HEK293 (cell line): ENCODE measurements at regions not wholly inside any gene's neighbourhood (a gene's known extent, or its start where the extent isn't known, plus 50 kb on each side); places are given as distances from the start of the nearest gene placed in this dataset.

ENCODE experiments used
- CTCF ChIA-PET: fragments of 350-600 bp; formaldehyde crosslinking; extraction: SDS; loops from one replicate; lab custom pipeline; 2021; ENCODE audit warnings: antibody characterized with exemption; lab: Yijun Ruan, JAX
- POLR2A ChIA-PET: fragments of 300-600 bp; formaldehyde crosslinking; extraction: SDS; loops from one replicate; lab custom pipeline; 2020; ENCODE audit warnings: antibody characterized with exemption, inconsistent platforms; lab: Yijun Ruan, JAX
- H3K27ac ChIP-seq: fragments of 200-500 bp; sonication (Bioruptor generic); 2 replicates; pipeline ENCODE4 v1.5.1; 2014; ENCODE audit warnings: low read depth, low read length, control low read depth, inconsistent platforms; ENCODE audit errors: extremely low read depth
- H3K36me3 ChIP-seq, 2 experiments: fragments of 200-500 bp in 1 of 2; sonication (Bioruptor generic) in 1 of 2; 1 replicate in 1 of 2; 2 replicates in 1 of 2; pipeline ENCODE4 v1.5.1; 2014 to 2017; ENCODE audit warnings: inconsistent platforms in 2 of 2, low read length in 2 of 2; ENCODE audit not compliant: control insufficient read depth in 2 of 2, insufficient read depth in 1 of 2
- H3K4me1 ChIP-seq: fragments of 200-500 bp; sonication (Bioruptor generic); 2 replicates; pipeline ENCODE4 v1.5.1; 2014; ENCODE audit warnings: mild to moderate bottlenecking, low read length, inconsistent platforms; ENCODE audit not compliant: control insufficient read depth, insufficient read depth
- H3K4me3 ChIP-seq: 2 replicates; pipeline ENCODE4 v1.5.1; 2011; ENCODE audit warnings: low read depth, mild to moderate bottlenecking, control low read depth, low read length, moderate library complexity
- H3K9me3 ChIP-seq: fragments of 200-500 bp; sonication (Bioruptor generic); 2 replicates; pipeline ENCODE4 v1.5.1; 2014; ENCODE audit warnings: low read depth, low read length, inconsistent platforms; ENCODE audit not compliant: control insufficient read depth, insufficient read depth
- GFI1B ChIP-seq: fragments of 450-650 bp; formaldehyde crosslinking; IDR thresholded peaks from 2 replicates; pipeline ENCODE4 v1.5.1; 2016; ENCODE audit warnings: missing biosample characterization, missing genetic modification characterization
- GLIS2 ChIP-seq: fragments of 450-650 bp; formaldehyde crosslinking; IDR thresholded peaks from 2 replicates; pipeline ENCODE4 v1.5.1; 2016; ENCODE audit warnings: missing biosample characterization, missing genetic modification characterization
- KLF7 ChIP-seq: fragments of 450-650 bp; formaldehyde crosslinking; IDR thresholded peaks from 2 replicates; pipeline ENCODE4 v1.5.1; 2016; ENCODE audit warnings: missing biosample characterization, missing genetic modification characterization, borderline replicate concordance
- PBX3 ChIP-seq: sonication (generic); formaldehyde crosslinking; IDR thresholded peaks from 2 replicates; pipeline ENCODE4 v1.8.1; 2022; ENCODE audit warnings: mild to moderate bottlenecking, moderate library complexity, missing genetic modification reagents
- SP3 ChIP-seq: fragments of 450-650 bp; formaldehyde crosslinking; IDR thresholded peaks from 2 replicates; pipeline ENCODE4 v1.5.1; 2016; ENCODE audit warnings: missing biosample characterization, missing genetic modification characterization
- ZBTB49 ChIP-seq: fragments of 450-650 bp; formaldehyde crosslinking; IDR thresholded peaks from 2 replicates; pipeline ENCODE4 v1.5.1; 2016; ENCODE audit warnings: missing biosample characterization, missing genetic modification characterization, low read depth
- ZIC2 ChIP-seq: fragments of 450-650 bp; formaldehyde crosslinking; IDR thresholded peaks from 2 replicates; pipeline ENCODE4 v1.5.1; 2016; ENCODE audit warnings: missing biosample characterization, missing genetic modification characterization
- ZNF155 ChIP-seq: fragments of 450-650 bp; formaldehyde crosslinking; IDR thresholded peaks from 2 replicates; pipeline ENCODE4 v1.5.1; 2016; ENCODE audit warnings: missing biosample characterization, missing genetic modification characterization
- ZNF157 ChIP-seq: fragments of 450-650 bp; formaldehyde crosslinking; IDR thresholded peaks from 2 replicates; pipeline ENCODE4 v1.5.1; 2016; ENCODE audit warnings: missing biosample characterization, missing genetic modification characterization
- ZNF24 ChIP-seq: fragments of 450-650 bp; formaldehyde crosslinking; IDR thresholded peaks from 2 replicates; pipeline ENCODE4 v1.5.1; 2016; ENCODE audit warnings: missing biosample characterization, missing genetic modification characterization
- ZNF292 ChIP-seq: fragments of 450-650 bp; formaldehyde crosslinking; IDR thresholded peaks from 2 replicates; pipeline ENCODE4 v1.5.1; 2016; ENCODE audit warnings: low read depth, missing biosample characterization, missing genetic modification characterization, borderline replicate concordance
- ZNF311 ChIP-seq: fragments of 450-650 bp; formaldehyde crosslinking; IDR thresholded peaks from 2 replicates; pipeline ENCODE4 v1.5.1; 2017; ENCODE audit warnings: missing biosample characterization, missing genetic modification characterization, borderline replicate concordance
- ZNF350 ChIP-seq: fragments of 450-650 bp; formaldehyde crosslinking; IDR thresholded peaks from 2 replicates; pipeline ENCODE4 v1.5.0; 2017; ENCODE audit warnings: missing biosample characterization, mild to moderate bottlenecking, missing genetic modification characterization
- ZNF433 ChIP-seq: fragments of 450-650 bp; formaldehyde crosslinking; IDR thresholded peaks from 2 replicates; pipeline ENCODE4 v1.5.1; 2016; ENCODE audit warnings: missing biosample characterization, missing genetic modification characterization, low read depth
- ZNF473 ChIP-seq: fragments of 450-650 bp; formaldehyde crosslinking; IDR thresholded peaks from 2 replicates; pipeline ENCODE4 v1.5.1; 2017; ENCODE audit warnings: missing biosample characterization, missing genetic modification characterization
- ZNF510 ChIP-seq: fragments of 450-650 bp; formaldehyde crosslinking; IDR thresholded peaks from 2 replicates; pipeline ENCODE4 v1.5.1; 2018; ENCODE audit warnings: mild to moderate bottlenecking, missing genetic modification characterization, missing biosample characterization; ENCODE audit not compliant: insufficient replicate concordance
- ZNF544 ChIP-seq: fragments of 450-650 bp; formaldehyde crosslinking; IDR thresholded peaks from 2 replicates; pipeline ENCODE4 v1.5.0; 2017; ENCODE audit warnings: missing biosample characterization, missing genetic modification characterization
- ZNF580 ChIP-seq: fragments of 450-650 bp; formaldehyde crosslinking; IDR thresholded peaks from 2 replicates; pipeline ENCODE4 v1.5.1; 2016; ENCODE audit warnings: missing biosample characterization, missing genetic modification characterization
- ZNF692 ChIP-seq: fragments of 450-650 bp; formaldehyde crosslinking; IDR thresholded peaks from 2 replicates; pipeline ENCODE4 v1.5.1; 2016; ENCODE audit warnings: missing biosample characterization, missing genetic modification characterization

GRCh38 chr1:193456811-193457280 is 270.4 kb upstream of the B3GALT2 start:
- no peaks in the 10 kb centered on the region for H3K9me3 ChIP-seq
- no peak overlapping the region for H3K4me3 ChIP-seq
- no peak for TF ChIP-seq ZNF292 (tag by site-specific recombination)
- no peak for TF ChIP-seq ZNF433 (tag by site-specific recombination)
- no peak for TF ChIP-seq ZNF510 (tag by site-specific recombination)
- TF ChIP-seq PBX3 (CRISPR knock-in tag): no peak
- no peak for TF ChIP-seq ZNF311 (tag by site-specific recombination)
- TF ChIP-seq ZNF350 (tag by site-specific recombination): no peak
- no peak for TF ChIP-seq ZNF473 (tag by site-specific recombination)
- no peak for TF ChIP-seq ZNF692 (tag by site-specific recombination)
- TF ChIP-seq KLF7 (tag by site-specific recombination): no peak
- TF ChIP-seq ZNF155 (tag by site-specific recombination): no peak
- TF ChIP-seq ZIC2 (tag by site-specific recombination): no peak
- no peak for TF ChIP-seq ZNF544 (tag by site-specific recombination)
- no peak for TF ChIP-seq ZNF580 (tag by site-specific recombination)
- TF ChIP-seq ZNF24 (tag by site-specific recombination): no peak
- H3K4me1 ChIP-seq: no peaks in the 10 kb centered on the region
- CTCF ChIA-PET: no interaction called here
- POLR2A ChIA-PET: no interaction called here
- H3K27ac ChIP-seq: no peak overlapping the region
- H3K36me3 ChIP-seq: no peaks in the 10 kb centered on the region

GRCh38 chr1:193451606-193452005 is 265.2 kb upstream of the B3GALT2 start:
- Histone ChIP-seq H3K36me3 (no peaks in the 10 kb centered on the region), H3K4me1 (no peaks in the 10 kb centered on the region), H3K27ac (no peak overlapping the region), H3K9me3 (no peaks in the 10 kb centered on the region), H3K4me3 (no peak overlapping the region)
- no peak for TF ChIP-seq ZBTB49 (tag by site-specific recombination)
- no peak for TF ChIP-seq ZNF157 (tag by site-specific recombination)
- no peak for TF ChIP-seq SP3 (tag by site-specific recombination)
- no peak for TF ChIP-seq GLIS2 (tag by site-specific recombination)
- TF ChIP-seq GFI1B (tag by site-specific recombination): no peak
- ChIA-PET CTCF (no interaction called here), POLR2A (no interaction called here)
